Neural cell (in vitro differentiated cells): ENCODE measurements at regions not wholly inside any gene's neighbourhood (a gene's known extent, or its start where the extent isn't known, plus 50 kb on each side); places are given as distances from the start of the nearest gene placed in this dataset.

Experiments
- EP300 ChIP-seq: fragments of 450-650 bp; conservative IDR thresholded peaks from 2 replicates; pipeline ENCODE4 v1.6.1; 2014; ENCODE audit warnings: antibody characterized with exemption, mild to moderate bottlenecking, moderate library complexity; ENCODE audit not compliant: poor library complexity, severe bottlenecking
- EZH2 ChIP-seq: fragments of 200-600, 300-800 bp; shearing (Covaris generic), sonication (generic); IDR thresholded peaks from 2 replicates; pipeline ENCODE4 v1.6.1; 2014; ENCODE audit warnings: antibody characterized with exemption, low read length, borderline replicate concordance, mild to moderate bottlenecking; ENCODE audit not compliant: insufficient read depth, poor library complexity, severe bottlenecking
- POLR2AphosphoS5 ChIP-seq: IDR thresholded peaks from 2 replicates; pipeline ENCODE4 v1.6.1; 2012
- RAD21 ChIP-seq: fragments of 450-650 bp; conservative IDR thresholded peaks from 2 replicates; pipeline ENCODE4 v1.6.1; 2014; ENCODE audit warnings: antibody characterized with exemption, mild to moderate bottlenecking, moderate library complexity
- SMC3 ChIP-seq: fragments of 450-650 bp; conservative IDR thresholded peaks from 2 replicates; pipeline ENCODE4 v1.6.1; 2014; ENCODE audit warnings: antibody characterized with exemption, mild to moderate bottlenecking, moderate library complexity; ENCODE audit not compliant: poor library complexity
- TF ChIP-seq, protein P1 (sequence below): fragments of 450-650 bp; IDR thresholded peaks from 2 replicates; pipeline ENCODE4 v1.5.1; 2014; ENCODE audit warnings: antibody characterized with exemption, mild to moderate bottlenecking, moderate library complexity; ENCODE audit not compliant: poor library complexity, severe bottlenecking

DNA sequence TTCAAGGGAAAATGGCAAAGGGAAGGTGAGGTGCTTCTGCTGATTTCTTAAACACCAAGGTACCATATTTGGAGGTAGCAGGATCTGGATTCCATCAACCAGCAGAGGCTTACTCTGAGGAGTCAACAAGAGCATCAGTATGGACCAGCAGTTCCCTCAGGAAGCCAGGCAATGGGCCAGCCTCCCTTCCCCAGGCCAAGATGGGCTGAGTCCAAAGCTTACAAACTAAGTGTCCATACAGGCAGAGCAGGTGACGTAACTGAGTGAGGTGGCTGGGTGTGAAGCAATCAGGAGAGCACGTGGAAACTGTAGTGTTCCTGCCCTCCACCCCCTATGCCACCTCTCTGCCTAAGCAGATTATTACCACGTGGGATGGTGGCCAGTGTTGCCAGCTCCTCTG is 134.2 kb upstream of the HNRNPA3 start:
- TF ChIP-seq, protein P1, sequence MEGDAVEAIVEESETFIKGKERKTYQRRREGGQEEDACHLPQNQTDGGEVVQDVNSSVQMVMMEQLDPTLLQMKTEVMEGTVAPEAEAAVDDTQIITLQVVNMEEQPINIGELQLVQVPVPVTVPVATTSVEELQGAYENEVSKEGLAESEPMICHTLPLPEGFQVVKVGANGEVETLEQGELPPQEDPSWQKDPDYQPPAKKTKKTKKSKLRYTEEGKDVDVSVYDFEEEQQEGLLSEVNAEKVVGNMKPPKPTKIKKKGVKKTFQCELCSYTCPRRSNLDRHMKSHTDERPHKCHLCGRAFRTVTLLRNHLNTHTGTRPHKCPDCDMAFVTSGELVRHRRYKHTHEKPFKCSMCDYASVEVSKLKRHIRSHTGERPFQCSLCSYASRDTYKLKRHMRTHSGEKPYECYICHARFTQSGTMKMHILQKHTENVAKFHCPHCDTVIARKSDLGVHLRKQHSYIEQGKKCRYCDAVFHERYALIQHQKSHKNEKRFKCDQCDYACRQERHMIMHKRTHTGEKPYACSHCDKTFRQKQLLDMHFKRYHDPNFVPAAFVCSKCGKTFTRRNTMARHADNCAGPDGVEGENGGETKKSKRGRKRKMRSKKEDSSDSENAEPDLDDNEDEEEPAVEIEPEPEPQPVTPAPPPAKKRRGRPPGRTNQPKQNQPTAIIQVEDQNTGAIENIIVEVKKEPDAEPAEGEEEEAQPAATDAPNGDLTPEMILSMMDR, result no peak
- no peak for TF ChIP-seq POLR2AphosphoS5
- no peak for TF ChIP-seq EP300
- TF ChIP-seq EZH2, result no peak
- no peak for TF ChIP-seq SMC3
- TF ChIP-seq RAD21, result no peak
